Calu3 (cell line): ENCODE measurements at regions not wholly inside any gene's neighbourhood (a gene's known extent, or its start where the extent isn't known, plus 50 kb on each side); places are given as distances from the start of the nearest gene placed in this dataset.

Source experiments
- BruUV-seq: library from RNA; stranded (reverse); fragments of 400-500 nt; replicated peaks from 2 replicates; lab custom pipeline; 2021; lab: Mats Ljungman, UMichigan
- CTCF ChIA-PET: fragments of 300-600 bp; sonication (Branson Sonifier 250); formaldehyde crosslinking; loops from one replicate; lab custom pipeline; 2022; ENCODE audit warnings: antibody characterized with exemption; lab: Charles Lee
- DNase-seq: peaks from one replicate; pipeline ENCODE4 v3.0.0; 2022
- H3K27ac Mint-ChIP-seq: one replicate; pipeline ENCODE4 v1.8.0; 2022; ENCODE audit warnings: mixed read lengths; ENCODE audit not compliant: unreplicated experiment
- H3K27me3 Mint-ChIP-seq: one replicate; pipeline ENCODE4 v1.8.0; 2022; ENCODE audit warnings: mixed read lengths; ENCODE audit not compliant: unreplicated experiment
- H3K36me3 Mint-ChIP-seq: one replicate; pipeline ENCODE4 v1.8.0; 2022; ENCODE audit warnings: mild to moderate bottlenecking, moderate library complexity, mixed read lengths; ENCODE audit not compliant: insufficient read depth, unreplicated experiment
- H3K4me1 Mint-ChIP-seq: one replicate; pipeline ENCODE4 v1.8.0; 2022; ENCODE audit warnings: mild to moderate bottlenecking, low read depth, mixed read lengths; ENCODE audit not compliant: unreplicated experiment
- H3K4me3 Mint-ChIP-seq: one replicate; pipeline ENCODE4 v1.8.0; 2022; ENCODE audit warnings: mild to moderate bottlenecking, low read depth, moderate library complexity, mixed read lengths; ENCODE audit not compliant: unreplicated experiment
- H3K9me3 Mint-ChIP-seq: one replicate; pipeline ENCODE4 v1.8.0; 2022; ENCODE audit warnings: low read depth, mixed read lengths; ENCODE audit not compliant: unreplicated experiment
- intact Hi-C: fragments of 100-400 bp; cut with micrococcal nuclease; formaldehyde crosslinking; loops from one replicate; pipeline ENCODE4 v1.10.0; 2022; ENCODE audit not compliant: unreplicated experiment
- TF ChIP-seq, protein P1 (sequence below): fragments of 200-600 bp; IDR thresholded peaks from one replicate; pipeline ENCODE4 v1.8.0; 2022; ENCODE audit warnings: antibody characterized with exemption; ENCODE audit not compliant: unreplicated experiment

DNA sequence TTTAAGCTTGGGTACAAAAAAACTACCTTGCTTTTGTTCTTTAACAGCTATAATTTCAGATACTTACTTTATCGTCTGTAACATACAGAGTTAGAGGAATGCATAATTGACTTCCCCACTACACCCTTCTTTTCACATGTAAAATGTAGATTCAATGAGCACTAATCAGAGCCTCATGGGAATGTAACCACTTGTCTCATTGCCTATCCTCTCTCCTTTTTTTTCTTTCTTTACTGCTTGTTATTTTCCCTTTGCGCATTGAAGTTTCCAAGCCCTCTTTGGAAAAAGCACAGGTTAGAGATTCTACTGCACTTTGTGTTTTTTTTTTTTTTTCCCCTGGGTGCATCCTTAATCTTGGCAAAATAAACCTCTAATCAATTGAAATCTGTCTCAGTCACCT is 965.1 kb upstream of the PABPC4L start:
- no TSS peak for BruUV-seq
- Mint-ChIP-seq H3K36me3 (no peaks in the 10 kb centered on the region), H3K9me3 (no peaks in the 10 kb centered on the region), H3K27me3 (no peaks in the 10 kb centered on the region), H3K27ac (no peak overlapping the region), H3K4me3 (no peak overlapping the region), H3K4me1 (no peaks in the 10 kb centered on the region)
- DNase-seq: no peak
- intact Hi-C loops: no loop called here
- TF ChIP-seq, protein P1, sequence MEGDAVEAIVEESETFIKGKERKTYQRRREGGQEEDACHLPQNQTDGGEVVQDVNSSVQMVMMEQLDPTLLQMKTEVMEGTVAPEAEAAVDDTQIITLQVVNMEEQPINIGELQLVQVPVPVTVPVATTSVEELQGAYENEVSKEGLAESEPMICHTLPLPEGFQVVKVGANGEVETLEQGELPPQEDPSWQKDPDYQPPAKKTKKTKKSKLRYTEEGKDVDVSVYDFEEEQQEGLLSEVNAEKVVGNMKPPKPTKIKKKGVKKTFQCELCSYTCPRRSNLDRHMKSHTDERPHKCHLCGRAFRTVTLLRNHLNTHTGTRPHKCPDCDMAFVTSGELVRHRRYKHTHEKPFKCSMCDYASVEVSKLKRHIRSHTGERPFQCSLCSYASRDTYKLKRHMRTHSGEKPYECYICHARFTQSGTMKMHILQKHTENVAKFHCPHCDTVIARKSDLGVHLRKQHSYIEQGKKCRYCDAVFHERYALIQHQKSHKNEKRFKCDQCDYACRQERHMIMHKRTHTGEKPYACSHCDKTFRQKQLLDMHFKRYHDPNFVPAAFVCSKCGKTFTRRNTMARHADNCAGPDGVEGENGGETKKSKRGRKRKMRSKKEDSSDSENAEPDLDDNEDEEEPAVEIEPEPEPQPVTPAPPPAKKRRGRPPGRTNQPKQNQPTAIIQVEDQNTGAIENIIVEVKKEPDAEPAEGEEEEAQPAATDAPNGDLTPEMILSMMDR: no peak
- CTCF ChIA-PET: no interaction called here

DNA sequence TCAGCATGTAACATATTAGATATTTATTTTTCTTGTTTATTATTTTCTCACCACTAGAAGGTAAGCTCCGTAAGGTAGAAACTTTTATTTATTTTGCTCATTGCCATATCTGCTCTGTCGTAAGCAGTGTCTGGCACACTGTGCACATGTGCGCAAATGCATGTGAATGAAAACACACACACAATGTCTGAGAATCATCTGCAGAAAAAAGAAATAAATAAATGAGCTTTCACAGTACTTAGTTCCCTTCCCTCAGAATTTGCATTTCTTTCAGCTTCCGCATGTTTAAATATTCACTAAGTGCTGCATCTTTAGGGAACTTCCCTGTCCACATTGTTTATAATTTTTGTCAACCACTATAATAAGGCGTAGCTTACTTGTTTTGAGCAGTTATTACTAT is 963.0 kb upstream of the PABPC4L start:
- Mint-ChIP-seq H3K9me3 (no peaks in the 10 kb centered on the region), H3K27ac (no peak overlapping the region), H3K27me3 (no peaks in the 10 kb centered on the region), H3K4me1 (no peaks in the 10 kb centered on the region), H3K36me3 (no peaks in the 10 kb centered on the region), H3K4me3 (no peak overlapping the region)
- CTCF ChIA-PET: no interaction called here
- BruUV-seq: no TSS peak
- no peak for DNase-seq
- TF ChIP-seq, protein P1: no peak
- intact Hi-C loops: no loop called here

DNA sequence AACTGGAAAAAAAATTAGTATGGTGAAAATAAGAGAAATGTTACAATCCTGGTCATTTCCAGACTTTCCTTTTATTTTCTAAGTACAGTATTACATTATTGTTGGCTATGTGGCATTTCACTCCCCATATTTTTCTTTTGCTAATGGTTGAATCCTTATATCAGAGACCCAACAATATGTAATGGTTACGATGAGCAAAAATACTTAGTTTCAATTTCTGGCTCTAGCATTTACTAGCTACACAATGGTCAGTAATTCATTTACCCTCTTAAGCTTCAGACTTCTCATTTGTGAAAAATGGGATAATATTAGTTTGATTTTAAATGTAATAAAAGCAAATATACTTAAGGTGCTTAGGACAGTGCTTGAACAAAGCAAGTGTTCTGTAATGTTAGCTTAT is 942.9 kb upstream of the PABPC4L start:
- Mint-ChIP-seq H3K4me3 (no peak overlapping the region), H3K27ac (no peak overlapping the region), H3K27me3 (no peaks in the 10 kb centered on the region), H3K9me3 (peaks cover 3% of the 10 kb centered on the region), H3K4me1 (no peaks in the 10 kb centered on the region), H3K36me3 (no peaks in the 10 kb centered on the region)
- TF ChIP-seq, protein P1: no peak
- CTCF ChIA-PET: no interaction called here
- no peak for DNase-seq
- intact Hi-C loops: no loop called here
- no TSS peak for BruUV-seq

DNA sequence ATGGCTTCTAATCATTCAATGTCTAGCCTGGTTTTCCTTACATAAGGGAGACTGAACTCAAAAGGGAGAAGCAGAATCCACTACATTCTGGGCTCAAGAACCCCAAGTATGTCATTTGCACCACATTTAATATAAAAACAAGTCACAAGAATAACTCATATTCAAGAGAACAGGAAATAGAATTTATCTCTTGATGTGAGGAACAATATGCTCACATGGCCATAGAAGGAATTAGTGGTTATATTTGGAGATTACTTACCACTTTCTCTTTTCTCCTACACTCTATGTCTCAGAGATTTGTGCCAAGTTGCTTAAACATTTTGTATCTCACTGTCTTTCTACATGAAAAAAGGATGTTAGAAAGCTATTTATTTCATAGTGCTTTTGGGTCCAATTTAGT is 922.6 kb upstream of the PABPC4L start:
- TF ChIP-seq, protein P1: no peak
- H3K9me3 Mint-ChIP-seq: no peaks in the 10 kb centered on the region
- no peaks in the 10 kb centered on the region for H3K27me3 Mint-ChIP-seq
- CTCF ChIA-PET: no interaction called here
- DNase-seq: no peak
- H3K4me3 Mint-ChIP-seq: no peak overlapping the region
- H3K27ac Mint-ChIP-seq: no peak overlapping the region
- H3K4me1 Mint-ChIP-seq: no peaks in the 10 kb centered on the region
- BruUV-seq: no TSS peak
- intact Hi-C loops: no loop called here
- H3K36me3 Mint-ChIP-seq: no peaks in the 10 kb centered on the region
